Activated T-helper 1 cell treated with anti-CD3 and anti-CD28 coated beads, Interleukin-2, amount 50 U/mL, for 16 hours (primary cell): ENCODE measurements at regions not wholly inside any gene's neighbourhood (a gene's known extent, or its start where the extent isn't known, plus 50 kb on each side); places are given as distances from the start of the nearest gene placed in this dataset.
"Not testable (repeated sequence)": the region's sequence is repeated elsewhere in the genome, so short reads cannot be mapped to it uniquely, and the experiment has no call there.

Experiments
- DNase-seq, 2 donors: peaks; one replicate each; pipeline ENCODE4 v3.0.0-alpha.2; 2020; ENCODE audit warnings: low read depth in 1 of 2, low spot score in 1 of 2

DNA sequence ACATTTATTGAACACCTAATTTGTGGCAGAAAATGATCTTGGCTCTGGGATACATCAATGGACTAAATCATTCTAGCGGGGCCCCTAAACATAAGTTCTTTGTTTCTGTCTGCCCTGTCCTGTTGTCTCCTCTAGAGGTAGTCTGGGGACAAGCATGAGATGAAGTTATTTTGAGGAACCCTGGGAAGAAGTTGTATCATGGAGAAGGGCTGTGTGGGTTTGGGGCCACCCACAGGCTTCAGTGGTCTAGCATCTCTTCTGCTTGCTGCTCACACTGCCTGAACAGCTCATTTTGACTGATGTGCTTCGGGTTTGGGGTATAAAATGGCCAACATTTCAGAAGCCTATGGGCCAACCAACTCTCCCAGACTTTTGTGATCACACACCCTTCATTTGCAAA lies 50.3 kb upstream of the OSBPL11 start:
- DNase-seq, result no peak

DNA sequence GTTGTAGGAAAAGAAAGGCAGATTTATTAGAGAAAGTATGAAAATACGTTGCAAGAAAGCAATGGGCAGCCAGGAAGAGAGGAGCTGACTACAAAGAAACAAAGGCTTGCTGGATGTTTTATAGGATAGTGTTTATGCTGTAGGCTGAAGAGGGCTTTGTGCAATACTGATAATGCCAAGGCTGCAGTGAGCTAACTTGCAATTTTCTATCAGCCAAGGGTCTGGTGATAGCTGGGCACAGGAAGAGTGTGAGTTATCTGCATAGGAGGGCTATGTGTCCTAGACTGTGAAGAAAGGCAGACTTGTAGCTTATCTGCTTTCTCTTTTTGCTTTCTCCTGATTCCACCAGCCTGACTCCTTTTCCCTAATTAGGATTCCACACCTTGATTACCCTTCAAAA lies 51.3 kb upstream of the OSBPL11 start:
- DNase-seq, result no peak

DNA sequence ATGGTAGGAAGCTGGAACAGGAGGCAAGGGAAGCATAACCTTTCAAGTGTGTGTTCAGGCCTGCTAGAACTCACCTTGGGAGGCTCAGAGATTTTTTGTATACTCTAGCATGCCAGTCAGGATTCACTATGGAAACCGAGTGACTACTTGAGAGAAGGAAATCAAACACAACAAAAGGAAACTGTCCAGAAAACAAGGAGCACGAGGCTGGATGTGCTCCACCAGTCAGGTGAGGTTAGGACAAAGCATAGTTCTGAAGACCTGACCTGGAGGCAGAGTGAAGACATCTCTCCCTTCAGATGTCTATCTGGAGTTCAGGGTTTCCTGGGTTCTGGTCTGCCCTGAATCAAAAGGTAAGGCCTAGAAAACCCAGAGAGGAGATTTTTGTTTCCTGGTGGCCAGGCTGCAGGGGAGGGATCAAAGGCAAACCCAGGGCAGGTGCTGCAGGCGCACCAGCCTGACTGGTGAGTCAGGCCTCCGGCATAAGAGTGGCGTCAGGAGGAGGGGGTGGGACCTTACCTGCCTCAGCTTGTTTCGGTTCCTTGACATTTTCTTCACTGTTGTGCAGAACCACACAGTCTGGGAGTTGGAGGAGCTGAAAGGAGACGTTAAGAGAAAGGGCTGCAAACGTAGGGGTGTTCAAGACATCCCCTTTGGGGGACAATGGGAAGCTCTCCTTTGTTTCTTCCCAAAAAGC lies 52.2 kb upstream of the OSBPL11 start:
- no peak for DNase-seq

DNA sequence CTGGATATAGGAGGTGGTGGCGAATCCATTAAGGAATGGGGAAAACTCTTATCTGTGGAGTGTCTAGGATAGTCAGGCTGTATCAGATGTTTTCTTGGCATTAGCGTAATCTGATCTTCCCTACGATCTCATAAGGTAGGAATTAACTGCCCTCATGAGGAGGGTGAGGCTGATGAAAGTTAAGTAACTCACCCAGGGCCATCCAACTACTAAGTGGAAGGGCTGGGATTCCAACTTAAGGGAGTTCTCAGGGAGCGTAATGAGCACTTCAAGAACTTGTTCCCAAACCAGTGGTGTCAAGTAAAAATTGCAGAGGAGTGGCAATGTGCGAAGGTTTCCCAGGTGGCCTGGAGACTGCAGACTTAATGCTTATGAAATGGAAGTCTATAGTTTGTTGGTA lies 55.9 kb upstream of the OSBPL11 start:
- DNase-seq, result no peak

DNA sequence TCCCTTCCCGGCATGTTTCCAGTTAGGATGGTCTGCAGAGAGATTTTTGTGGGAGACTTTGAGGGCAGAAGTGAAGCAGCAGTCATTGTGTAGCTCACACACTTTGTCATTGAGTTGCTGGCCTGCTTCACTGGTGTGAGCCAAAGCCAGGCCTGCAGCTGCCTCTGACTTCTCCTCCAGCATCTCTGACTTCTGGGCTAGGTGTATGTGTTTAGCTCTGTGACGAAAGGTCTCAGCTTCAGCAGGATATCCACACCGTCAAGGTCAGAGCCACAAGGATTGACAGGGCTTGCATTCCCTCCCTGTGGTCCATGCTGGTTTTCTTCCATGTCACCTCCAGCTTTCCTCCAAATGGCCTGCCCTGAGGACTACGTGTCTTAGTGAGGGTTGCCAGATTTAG lies 57.1 kb upstream of the OSBPL11 start:
- DNase-seq, result no peak

DNA sequence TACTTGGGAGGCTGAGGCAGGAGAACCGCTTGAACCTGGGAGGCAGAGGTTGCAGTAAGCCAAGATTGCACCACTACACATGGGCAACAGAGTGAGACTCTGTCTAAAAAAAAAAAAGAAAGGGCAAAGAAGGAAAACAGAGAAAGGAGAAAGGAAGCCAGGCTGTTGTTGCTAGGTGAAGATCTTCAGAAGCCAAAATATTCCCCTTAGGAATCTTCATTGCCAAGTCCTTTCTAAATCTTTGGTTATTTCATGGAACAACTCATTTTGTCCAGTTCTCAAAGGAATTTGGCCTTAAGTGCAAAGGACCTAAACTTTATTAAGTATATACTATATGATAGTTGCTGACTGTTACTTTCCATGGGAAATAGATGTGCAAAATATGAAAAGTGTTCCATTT lies 59.2 kb upstream of the OSBPL11 start:
- DNase-seq, result no peak

DNA sequence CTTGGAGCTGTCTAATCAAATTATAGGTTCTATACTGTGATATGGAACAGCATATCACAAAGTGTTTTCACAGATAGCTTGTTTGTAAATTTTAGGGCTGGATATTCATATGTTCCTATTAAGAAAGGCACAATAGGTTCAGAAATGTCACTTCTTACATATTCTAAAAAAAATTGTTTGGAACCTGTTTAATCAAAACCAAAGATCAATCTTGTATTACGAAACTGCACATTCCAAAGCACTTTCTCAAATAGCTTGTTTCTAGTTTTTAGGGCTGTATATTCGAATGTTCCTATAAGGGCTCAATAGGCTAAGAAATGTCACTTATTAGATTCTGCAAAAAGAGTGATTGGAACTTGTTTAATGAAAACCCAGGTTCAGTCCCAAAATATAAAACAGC lies 67.4 kb upstream of the OSBPL11 start:
- no peak for DNase-seq

DNA sequence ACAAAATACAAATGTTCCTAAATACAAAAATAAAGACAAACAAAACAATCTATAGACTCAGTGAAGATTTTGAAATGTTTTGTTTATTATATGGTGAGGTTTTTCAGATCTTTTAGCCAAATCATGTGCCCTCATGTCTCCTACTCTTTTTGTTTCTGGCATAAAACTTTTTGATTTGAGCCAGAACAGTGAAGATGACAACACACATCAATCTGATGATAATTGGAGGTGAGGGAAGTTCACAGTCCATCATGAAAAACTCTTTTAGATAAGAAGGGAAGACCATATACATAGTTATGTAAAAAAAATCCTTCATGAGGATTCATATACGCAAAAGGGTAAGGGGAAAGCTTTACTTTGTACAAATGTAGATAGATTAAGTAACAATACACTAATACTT lies 75.1 kb upstream of the OSBPL11 start:
- DNase-seq, result no peak

DNA sequence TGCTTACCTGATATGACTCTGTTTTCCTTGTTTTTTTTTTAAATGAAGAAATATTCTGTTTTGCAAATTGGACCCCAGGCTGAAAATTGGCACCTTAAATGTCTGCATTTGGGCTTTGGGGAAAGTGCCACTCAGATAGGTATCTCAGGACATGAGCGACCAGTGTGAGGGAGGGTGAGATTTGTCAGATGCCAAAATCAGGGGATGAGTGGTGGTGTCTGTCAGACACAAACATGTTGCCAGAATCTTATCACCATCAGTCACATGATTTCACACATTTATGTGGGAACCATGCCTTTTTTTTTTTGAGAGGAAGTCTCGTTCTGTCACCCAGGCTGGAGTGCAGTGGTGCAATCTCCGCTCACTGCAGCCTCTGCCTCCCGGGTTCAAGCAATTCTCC lies 75.6 kb upstream of the OSBPL11 start:
- DNase-seq, result no peak

DNA sequence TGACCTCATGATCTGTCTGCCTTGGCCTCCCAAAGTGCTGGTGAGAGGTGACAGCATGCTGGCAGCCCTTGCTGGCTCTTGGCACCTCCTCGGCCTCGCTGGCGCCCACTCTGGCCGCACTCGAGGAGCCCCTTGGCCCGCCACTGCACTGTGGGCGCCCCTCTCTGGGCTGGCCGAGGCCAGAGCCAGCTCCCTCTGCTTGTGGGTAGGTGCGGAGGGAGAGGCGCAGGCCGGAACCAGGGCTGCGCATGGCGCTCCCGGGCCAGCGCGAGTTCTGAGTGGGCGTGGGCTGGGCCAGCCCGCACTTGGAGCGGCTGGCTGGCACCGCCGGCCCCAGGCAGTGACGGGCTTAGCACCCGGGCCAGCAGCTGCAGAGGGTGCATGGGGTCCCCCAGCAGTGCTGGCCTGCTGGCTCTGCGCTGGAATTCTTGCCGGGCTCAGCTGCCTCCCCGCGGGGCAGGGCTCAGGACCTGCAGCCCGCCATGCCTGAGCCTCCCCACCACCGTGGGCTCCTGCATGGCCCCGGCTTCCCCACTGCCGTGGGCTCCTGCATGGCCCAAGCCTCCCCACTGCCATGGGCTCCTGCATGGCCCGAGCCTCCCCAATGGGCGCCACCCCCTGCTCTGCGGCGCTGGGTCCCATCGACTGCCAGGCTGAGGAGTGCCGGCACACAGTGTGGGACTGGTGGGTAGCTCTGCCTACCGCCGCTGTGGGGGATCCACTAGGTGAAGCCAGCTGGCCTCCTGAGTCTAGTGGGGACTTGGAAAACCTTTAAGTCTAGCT lies 76.4 kb upstream of the OSBPL11 start:
- DNase-seq, result no peak

DNA sequence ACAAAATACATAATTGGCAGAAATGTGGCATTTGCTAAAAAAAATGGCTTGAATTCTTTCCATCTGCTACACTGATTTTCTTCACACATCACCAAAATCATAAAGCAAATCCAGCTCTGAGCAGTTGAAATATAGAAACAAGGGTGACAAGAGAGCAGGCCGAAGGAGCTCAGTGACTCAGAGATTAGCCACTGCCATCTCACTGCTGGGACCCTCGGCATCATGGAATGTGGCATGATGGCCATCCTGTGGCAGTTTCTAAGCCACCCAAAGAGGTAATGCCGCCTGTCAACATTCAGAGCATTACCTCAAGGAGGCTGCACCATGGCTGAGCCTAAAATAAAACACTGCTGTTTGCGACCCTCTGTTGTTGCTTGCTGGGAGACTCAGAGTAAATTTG lies 80.5 kb upstream of the OSBPL11 start:
- no peak for DNase-seq

DNA sequence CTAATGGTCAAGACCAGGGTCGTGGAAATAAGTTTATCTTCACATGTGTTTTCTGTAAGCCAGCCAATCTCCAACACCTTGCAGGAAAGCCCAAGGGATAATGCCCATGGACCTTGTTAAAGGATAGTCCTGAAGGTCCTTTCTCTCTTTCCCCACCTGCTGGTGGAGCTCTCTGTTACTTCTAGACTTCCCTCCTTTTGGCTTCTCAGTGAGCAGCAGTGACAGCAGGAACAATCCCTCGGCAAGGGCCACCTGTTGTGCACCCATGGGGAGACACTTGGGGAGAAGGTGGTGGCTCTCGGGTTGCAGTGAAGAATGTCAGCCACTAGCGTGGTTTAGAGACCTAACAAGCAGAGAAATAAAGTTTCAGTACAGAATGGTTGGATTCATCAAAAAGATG lies 84.0 kb upstream of the OSBPL11 start:
- no peak for DNase-seq

DNA sequence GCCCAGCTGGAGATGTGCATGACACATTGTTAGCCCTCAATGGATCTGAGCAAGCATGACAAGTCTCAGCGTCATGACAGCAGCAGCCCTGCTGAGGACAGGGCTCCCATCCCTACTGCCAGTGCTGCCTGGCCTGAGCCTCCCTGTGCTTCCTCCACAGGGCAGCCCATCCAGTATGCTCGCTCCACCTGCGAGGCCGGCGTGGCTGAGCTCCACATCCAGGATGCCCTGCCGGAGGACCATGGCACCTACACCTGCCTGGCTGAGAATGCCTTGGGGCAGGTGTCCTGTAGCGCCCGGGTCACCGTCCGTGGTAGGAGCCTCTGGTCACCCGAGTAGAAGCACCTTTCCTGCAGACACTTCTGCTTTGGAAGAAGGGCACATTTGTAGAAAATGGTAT lies 85.8 kb upstream of the OSBPL11 start:
- DNase-seq, result no peak

DNA sequence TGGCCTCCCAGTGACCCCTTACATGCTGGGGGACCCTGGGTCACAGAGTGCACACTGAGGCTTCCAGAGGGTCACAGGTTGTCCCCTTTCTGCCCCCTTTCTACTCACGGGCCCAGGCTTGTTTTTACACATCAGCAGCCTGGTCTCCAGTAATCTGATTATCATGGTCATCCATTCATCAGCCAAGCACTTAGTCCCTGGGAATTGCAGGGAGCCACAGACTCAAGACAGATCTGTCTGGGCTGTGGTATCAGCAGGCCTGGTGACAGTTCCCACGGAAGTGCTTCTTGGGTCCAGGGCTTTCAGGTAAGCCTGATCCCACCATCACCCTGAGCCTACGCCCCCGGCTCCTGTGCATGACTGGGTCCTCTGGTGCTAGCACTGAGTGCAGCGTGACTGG lies 86.6 kb upstream of the OSBPL11 start:
- DNase-seq, result not testable (repeated sequence)

DNA sequence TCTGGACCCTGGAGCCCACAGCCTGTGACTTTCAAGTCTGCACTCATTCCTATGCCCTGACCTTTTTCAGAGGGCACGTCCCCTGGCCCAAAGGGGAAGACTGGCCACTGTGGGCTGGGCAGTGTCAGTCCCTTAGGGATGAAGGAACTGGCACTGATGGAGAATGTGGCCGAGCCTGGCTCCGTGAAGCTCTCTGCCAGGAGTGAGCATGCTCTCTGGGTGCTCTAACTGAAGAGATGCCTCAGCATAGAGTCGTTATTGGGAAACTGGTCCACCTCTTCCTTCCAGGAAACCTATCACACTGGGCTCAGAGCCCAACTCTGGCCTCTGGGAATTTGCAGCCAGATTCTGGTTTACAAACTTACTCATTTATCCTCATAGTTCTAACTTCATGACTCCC lies 87.3 kb upstream of the OSBPL11 start:
- DNase-seq, result not testable (repeated sequence)

DNA sequence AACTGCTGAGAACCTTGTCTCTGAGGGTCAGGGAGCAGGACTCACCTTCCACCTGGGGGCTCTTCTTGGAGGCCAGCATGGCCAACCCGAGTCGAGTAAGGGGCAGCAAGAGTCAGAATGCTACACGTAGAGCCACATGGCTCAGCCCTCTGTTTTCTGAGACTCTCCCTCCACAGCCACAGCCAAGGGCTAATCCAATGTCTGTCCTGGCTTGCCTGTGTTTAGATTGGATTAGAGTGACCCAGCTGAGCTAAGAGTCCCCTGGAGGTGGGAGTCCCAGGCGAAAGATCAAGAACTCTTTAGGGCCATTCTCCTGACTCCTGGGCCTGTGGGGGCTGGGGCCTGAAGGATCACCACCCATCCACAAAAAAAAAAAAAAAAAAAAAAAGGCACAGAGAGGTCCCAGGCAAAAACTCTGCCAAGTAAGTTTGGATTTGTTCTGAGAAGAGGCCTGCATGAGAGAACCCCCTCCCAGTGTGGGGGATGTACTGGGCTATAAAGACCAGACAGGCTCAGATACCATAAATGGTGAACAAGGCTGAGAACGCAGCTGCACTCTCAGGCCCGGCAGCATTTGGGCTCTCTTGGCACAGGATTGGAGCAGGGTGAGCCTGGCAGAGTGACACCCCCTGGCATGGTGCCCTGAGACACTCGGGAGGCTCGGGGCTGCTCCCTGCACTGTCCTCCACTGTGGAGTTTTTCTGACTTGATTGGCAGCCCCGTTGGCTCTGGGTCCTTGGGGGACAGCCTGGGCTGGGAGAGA lies 88.0 kb upstream of the OSBPL11 start:
- no peak for DNase-seq

DNA sequence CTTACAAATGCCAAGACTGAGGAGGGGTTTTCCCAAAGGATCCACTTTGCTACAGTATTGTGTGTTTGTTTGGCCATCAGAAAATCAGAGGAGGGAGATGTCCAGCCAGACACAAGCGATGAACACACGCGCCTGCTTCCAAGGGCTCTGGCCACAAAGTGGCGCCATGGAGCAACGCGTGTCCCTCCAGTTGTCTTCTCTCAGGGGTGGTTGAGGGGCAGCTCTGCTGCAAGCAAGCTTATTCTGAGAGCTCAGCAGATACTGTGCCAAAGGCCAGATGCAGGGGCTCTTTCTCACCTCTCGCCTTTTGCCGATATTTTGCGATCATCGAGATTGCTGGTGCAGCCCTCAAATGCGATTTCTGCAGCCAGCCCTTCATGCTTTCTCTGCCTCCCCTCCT lies 88.9 kb upstream of the OSBPL11 start:
- DNase-seq, result no peak

DNA sequence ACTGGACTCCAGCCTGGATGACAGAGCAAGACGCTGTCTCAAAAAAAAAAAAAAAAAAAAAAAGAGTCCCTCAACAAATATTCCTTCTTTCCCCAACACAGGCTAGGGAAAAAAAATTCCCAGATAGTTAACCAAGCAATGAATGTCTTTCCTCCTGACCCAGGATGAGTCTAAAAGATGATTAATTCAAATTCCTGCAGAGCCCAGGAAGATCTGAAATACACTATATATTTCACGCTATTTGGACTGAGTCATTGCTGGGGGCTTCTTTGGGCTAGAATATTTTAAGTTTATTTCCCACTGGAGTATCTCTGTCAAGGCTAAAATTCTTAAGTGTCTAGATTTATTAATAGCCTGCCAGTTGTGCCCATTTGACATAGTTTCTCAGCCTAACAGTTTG lies 90.4 kb upstream of the OSBPL11 start:
- DNase-seq, result not testable (repeated sequence)

DNA sequence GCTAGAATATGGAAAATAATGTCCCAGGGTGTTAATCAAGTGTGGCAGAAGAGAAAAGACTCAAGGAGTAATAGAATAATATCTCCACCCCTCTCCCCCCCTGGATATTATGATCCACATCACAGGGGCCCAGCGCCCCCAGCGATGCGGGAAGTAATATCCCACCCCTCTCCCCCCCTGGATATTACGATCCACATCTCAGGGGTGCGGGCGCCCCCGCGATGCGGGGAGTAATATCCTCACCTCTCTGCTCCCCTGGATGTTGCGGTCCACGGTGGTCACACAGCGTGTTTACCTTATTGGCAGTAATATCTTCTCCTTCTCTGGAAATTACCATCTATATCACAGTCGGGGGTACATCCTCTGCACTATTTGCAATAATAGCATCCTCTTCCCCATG lies 97.1 kb upstream of the OSBPL11 start:
- no peak for DNase-seq

DNA sequence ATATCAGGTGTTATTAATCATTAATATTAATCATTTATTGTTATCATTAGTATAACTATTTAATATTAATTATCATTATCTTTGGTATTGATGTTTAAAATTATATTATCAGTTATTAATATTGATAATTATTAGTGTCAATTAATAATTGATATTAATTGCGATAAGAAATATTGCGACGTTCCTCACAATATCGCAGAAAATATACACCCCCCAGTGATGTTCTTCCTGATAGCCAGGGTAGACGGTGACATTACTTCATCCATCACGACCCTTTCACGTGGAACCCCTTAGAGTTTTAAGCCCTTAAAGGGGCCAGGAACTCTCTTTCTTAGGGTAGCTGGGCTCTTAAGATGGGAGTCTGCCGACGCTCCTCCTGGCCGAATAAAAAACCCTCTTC lies 98.6 kb upstream of the OSBPL11 start:
- DNase-seq, result no peak

DNA sequence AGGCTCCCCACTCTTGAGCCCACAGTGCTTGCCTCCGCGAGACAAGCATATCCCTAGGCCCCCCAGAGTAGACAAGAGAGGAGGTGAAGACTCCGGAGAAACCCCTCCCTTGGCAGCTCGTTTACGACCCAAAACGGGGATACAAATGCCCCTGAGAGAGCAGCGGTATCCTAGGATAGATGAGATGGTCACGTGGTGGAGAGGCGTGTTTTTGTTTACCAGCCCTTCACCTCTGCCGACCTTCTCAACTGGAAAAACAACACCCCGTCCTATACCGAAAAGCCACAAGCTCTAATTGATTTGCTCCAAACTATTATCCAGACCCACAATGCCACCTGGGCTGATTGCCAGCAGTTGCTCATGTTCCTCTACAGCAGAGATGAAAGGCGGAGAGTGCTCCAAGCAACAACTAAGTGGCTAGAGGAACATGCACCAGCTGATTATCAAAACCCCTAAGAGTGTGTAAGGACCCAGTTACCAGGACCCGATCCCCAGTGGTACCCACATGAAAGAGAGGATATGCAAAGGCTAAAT lies 99.5 kb upstream of the OSBPL11 start:
- no peak for DNase-seq

DNA sequence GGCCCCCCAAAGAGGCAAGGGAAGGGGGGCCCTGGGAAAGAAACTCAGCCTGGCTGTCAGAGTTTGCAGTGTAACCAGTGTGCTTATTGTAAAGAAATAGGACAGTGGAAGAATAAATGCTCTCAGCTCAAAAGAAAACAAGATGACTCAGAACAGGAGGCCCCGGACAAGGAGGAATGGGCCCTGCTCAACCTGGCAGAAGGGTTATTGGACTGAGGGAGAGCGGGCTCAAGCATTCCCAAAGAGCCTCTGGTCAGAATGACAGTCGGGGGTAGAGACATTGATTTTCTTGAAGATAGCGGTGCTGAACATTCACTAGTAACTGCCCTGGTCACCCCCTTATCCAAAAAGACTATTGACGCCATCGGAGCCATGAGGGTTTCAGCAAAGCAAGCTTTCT lies 100.4 kb upstream of the OSBPL11 start:
- no peak for DNase-seq
